Mesenchymal stem cell (in vitro differentiated cells and primary cell): ENCODE measurements at regions not wholly inside any gene's neighbourhood (a gene's known extent, or its start where the extent isn't known, plus 50 kb on each side); places are given as distances from the start of the nearest gene placed in this dataset.

Source experiments
- DNase-seq: peaks from one replicate; pipeline ENCODE4 v3.0.0-alpha.2; 2013
- H2AFZ ChIP-seq: one replicate; pipeline ENCODE4 v1.6.1; 2013; ENCODE audit warnings: low read depth, mild to moderate bottlenecking, control low read depth, inconsistent platforms, low read length, moderate library complexity
- H2AK5ac ChIP-seq: 2 replicates; pipeline ENCODE4 v1.6.1; 2013; ENCODE audit warnings: low read length, moderate library complexity, mild to moderate bottlenecking, inconsistent platforms; ENCODE audit not compliant: severe bottlenecking
- H2BK120ac ChIP-seq: one replicate; pipeline ENCODE4 v1.6.1; 2013; ENCODE audit warnings: low read depth, mild to moderate bottlenecking, inconsistent platforms, low read length, moderate library complexity
- H2BK12ac ChIP-seq, 2 experiments: one replicate each; pipeline ENCODE4 v1.6.1; 2013; ENCODE audit warnings: inconsistent platforms in 2 of 2, low read length in 2 of 2, mild to moderate bottlenecking in 2 of 2, moderate library complexity in 2 of 2, control low read depth in 1 of 2
- H2BK15ac ChIP-seq: one replicate; pipeline ENCODE4 v1.6.1; 2013; ENCODE audit warnings: mild to moderate bottlenecking, low read depth, inconsistent platforms; ENCODE audit not compliant: poor library complexity, severe bottlenecking
- H2BK5ac ChIP-seq: 2 replicates; pipeline ENCODE4 v1.6.1; 2013; ENCODE audit warnings: low read depth, mild to moderate bottlenecking, low read length, control low read depth, inconsistent platforms; ENCODE audit not compliant: poor library complexity, severe bottlenecking
- H3K14ac ChIP-seq, 2 experiments: one replicate each; pipeline ENCODE4 v1.6.1; 2013; ENCODE audit warnings: inconsistent platforms in 2 of 2, low read length in 2 of 2, control low read depth in 1 of 2, mild to moderate bottlenecking in 1 of 2, moderate library complexity in 1 of 2
- H3K18ac ChIP-seq, 2 experiments: one replicate each; pipeline ENCODE4 v1.6.1; 2013; ENCODE audit warnings: inconsistent platforms in 2 of 2, low read length in 2 of 2, control low read depth in 1 of 2, low read depth in 1 of 2, mild to moderate bottlenecking in 1 of 2
- H3K23ac ChIP-seq, 2 experiments: one replicate each; pipeline ENCODE4 v1.6.1; 2013; ENCODE audit warnings: inconsistent platforms in 2 of 2, low read length in 2 of 2, mild to moderate bottlenecking in 2 of 2, moderate library complexity in 2 of 2, control low read depth in 1 of 2
- H3K27ac ChIP-seq: 2 replicates; pipeline ENCODE4 v1.5.1; 2013; ENCODE audit warnings: mild to moderate bottlenecking, moderate library complexity, low read length, control low read depth, inconsistent platforms; ENCODE audit not compliant: poor library complexity, severe bottlenecking
- H3K27me3 ChIP-seq, 2 experiments: 2 replicates each; pipeline versions ENCODE4 v1.6.1 to v1.7.0; 2013; ENCODE audit warnings: low read length in 2 of 2, mild to moderate bottlenecking in 2 of 2, moderate library complexity in 2 of 2, control low read depth in 1 of 2, inconsistent platforms in 1 of 2; ENCODE audit not compliant: control insufficient read depth in 1 of 2, insufficient read depth in 1 of 2
- H3K36me3 ChIP-seq, 2 experiments: 2 replicates each; pipeline versions ENCODE4 v1.6.1 to v1.7.0; 2013; ENCODE audit warnings: low read length in 2 of 2, control low read depth in 1 of 2, inconsistent platforms in 1 of 2, low read depth in 1 of 2, mild to moderate bottlenecking in 1 of 2; ENCODE audit not compliant: insufficient read depth in 2 of 2, control insufficient read depth in 1 of 2
- H3K4ac ChIP-seq, 2 experiments: one replicate each; pipeline ENCODE4 v1.6.1; 2013; ENCODE audit warnings: inconsistent platforms in 2 of 2, low read length in 2 of 2, mild to moderate bottlenecking in 2 of 2, moderate library complexity in 2 of 2, control low read depth in 1 of 2, low read depth in 1 of 2
- H3K4me1 ChIP-seq: 2 replicates; pipeline ENCODE4 v1.6.1; 2013; ENCODE audit warnings: low read depth, low read length, control low read depth; ENCODE audit not compliant: control insufficient read depth, insufficient read depth
- H3K4me2 ChIP-seq: 2 replicates; pipeline ENCODE4 v1.6.1; 2013; ENCODE audit warnings: low read length, mild to moderate bottlenecking, inconsistent platforms; ENCODE audit not compliant: poor library complexity, severe bottlenecking
- H3K4me3 ChIP-seq, 2 experiments: 2 replicates each; pipeline versions ENCODE4 v1.5.1 to v1.7.0; 2013; ENCODE audit warnings: low read length in 2 of 2, mild to moderate bottlenecking in 2 of 2, control low read depth in 1 of 2, low read depth in 1 of 2; ENCODE audit not compliant: insufficient read depth in 1 of 2
- H3K79me1 ChIP-seq: replicated peaks from 2 replicates; pipeline ENCODE4 v1.6.1; 2013; ENCODE audit warnings: mild to moderate bottlenecking, control low read depth, low read length, inconsistent platforms; ENCODE audit not compliant: poor library complexity, severe bottlenecking
- H3K9ac ChIP-seq: 2 replicates; pipeline ENCODE4 v1.7.0; 2013; ENCODE audit warnings: mild to moderate bottlenecking, low read length, moderate library complexity
- H3K9me3 ChIP-seq: 2 replicates; pipeline ENCODE4 v1.7.0; 2013; ENCODE audit warnings: mild to moderate bottlenecking, low read length; ENCODE audit not compliant: control insufficient read depth
- H4K8ac ChIP-seq: one replicate; pipeline ENCODE4 v1.6.1; 2013; ENCODE audit warnings: inconsistent platforms, mild to moderate bottlenecking, low read length, moderate library complexity
- H4K91ac ChIP-seq: one replicate; pipeline ENCODE4 v1.6.1; 2013; ENCODE audit warnings: mild to moderate bottlenecking, low read length, inconsistent platforms
- WGBS: methylation state at CpG from one replicate; pipeline ENCODE4 v1.1.7; 2013; ENCODE audit warnings: mixed read lengths; 5-methylcytosine and 5-hydroxymethylcytosine counted together

DNA sequence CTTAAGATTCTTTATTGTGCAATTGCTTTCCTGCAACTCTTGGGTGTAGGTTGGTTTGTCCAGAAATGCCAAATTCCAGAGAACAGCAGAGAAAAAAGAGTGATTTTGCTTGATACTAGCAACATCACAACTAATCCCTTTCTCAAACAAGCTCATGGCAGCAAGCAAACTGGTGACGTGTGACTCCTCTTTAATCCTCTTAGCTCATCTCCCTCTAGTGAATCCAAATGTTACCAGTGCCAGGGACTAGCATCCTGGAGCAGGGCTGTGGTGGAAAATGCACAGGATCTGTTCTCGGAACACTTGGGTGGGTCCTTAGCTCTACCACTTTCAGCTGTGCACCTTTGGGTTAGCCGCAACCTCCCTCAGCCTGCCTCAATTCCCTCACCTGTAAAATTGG, 204.0 kb upstream of the CCL2 start:
- Histone ChIP-seq H3K36me3 (no peaks in the 10 kb centered on the region), H2BK15ac (no peak overlapping the region), H3K14ac (no peak overlapping the region), H2BK5ac (no peak overlapping the region), H3K9ac (no peak overlapping the region), H4K91ac (no peak overlapping the region), H3K79me1 (no peaks in the 10 kb centered on the region), H2AFZ (no peak overlapping the region), H3K27me3 (no peaks in the 10 kb centered on the region), H3K9me3 (no peaks in the 10 kb centered on the region), H3K4ac (no peak overlapping the region), H3K23ac (no peak overlapping the region), H3K27ac (no peak overlapping the region), H4K8ac (no peak overlapping the region), H3K4me2 (no peak overlapping the region), H3K4me1 (no peaks in the 10 kb centered on the region), H2BK120ac (no peak overlapping the region), H2AK5ac (no peak overlapping the region), H3K4me3 (no peak overlapping the region), H2BK12ac (no peak overlapping the region), H3K18ac (no peak overlapping the region)
- 62% methylated on average over 2 of the region's 3 CpGs for WGBS
- DNase-seq, result no peak

DNA sequence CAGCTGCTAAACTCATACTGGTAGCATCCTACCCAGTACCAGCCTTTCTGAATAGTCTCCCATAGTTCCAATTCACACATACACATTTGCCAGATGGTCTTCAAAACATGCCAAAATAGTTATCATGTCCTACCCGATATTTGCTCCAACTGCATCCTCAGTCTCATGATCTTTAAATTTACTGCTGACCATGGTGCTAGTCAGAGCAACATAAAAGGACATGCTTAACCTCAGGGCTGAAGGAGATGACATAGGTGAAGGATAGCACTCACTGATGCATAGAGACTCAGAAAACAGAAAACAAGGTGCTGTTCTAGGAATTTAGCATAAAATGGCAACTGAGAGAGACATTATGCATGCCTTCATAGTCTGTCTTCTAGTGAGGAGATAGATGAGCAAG, 200.6 kb upstream of the CCL2 start:
- H3K79me1 ChIP-seq, result no peaks in the 10 kb centered on the region
- H4K8ac ChIP-seq, result no peak overlapping the region
- 92% methylated on average over 1 of the region's 1 CpG for WGBS
- H3K23ac ChIP-seq, result no peak overlapping the region
- H4K91ac ChIP-seq, result no peak overlapping the region
- no peak overlapping the region for H3K14ac ChIP-seq
- H3K4me2 ChIP-seq, result no peak overlapping the region
- no peak overlapping the region for H3K18ac ChIP-seq
- no peak overlapping the region for H3K4ac ChIP-seq
- no peak for DNase-seq
- peaks cover 3% of the 10 kb centered on the region for H3K9me3 ChIP-seq
- H2BK12ac ChIP-seq, result no peak overlapping the region
- H3K9ac ChIP-seq, result no peak overlapping the region
- H2AK5ac ChIP-seq, result no peak overlapping the region
- H3K36me3 ChIP-seq, result no peaks in the 10 kb centered on the region
- H2BK15ac ChIP-seq, result no peak overlapping the region
- no peak overlapping the region for H2BK5ac ChIP-seq
- no peak overlapping the region for H2BK120ac ChIP-seq
- H3K4me1 ChIP-seq, result no peaks in the 10 kb centered on the region
- H3K27me3 ChIP-seq, result no peaks in the 10 kb centered on the region
- no peak overlapping the region for H2AFZ ChIP-seq
- H3K27ac ChIP-seq, result no peak overlapping the region
- no peak overlapping the region for H3K4me3 ChIP-seq

DNA sequence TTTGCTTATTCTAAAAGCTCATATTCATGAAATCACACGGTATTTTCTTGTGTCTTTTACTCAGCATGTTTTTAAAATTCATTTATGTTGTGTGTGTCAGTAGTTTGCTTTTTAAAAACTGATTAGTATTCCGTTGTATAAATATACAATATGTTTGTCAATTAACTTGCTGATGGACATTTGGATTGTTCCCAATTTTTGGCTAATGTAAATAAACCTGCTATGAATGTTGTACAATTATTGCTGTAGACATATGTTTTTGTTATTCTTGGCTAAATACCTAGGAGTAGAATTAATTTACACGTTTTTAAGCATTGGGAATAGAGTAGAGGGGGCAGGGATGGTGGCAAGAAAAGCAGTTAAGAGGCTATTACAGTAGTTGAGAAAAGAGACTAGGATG, 199.5 kb upstream of the CCL2 start:
- H4K8ac ChIP-seq, result no peak overlapping the region
- H3K4me2 ChIP-seq, result no peak overlapping the region
- no peak overlapping the region for H2AFZ ChIP-seq
- H2AK5ac ChIP-seq, result no peak overlapping the region
- no peak overlapping the region for H3K4ac ChIP-seq
- no peaks in the 10 kb centered on the region for H3K79me1 ChIP-seq
- no peak overlapping the region for H2BK5ac ChIP-seq
- H4K91ac ChIP-seq, result no peak overlapping the region
- H3K4me1 ChIP-seq, result no peaks in the 10 kb centered on the region
- H2BK15ac ChIP-seq, result no peak overlapping the region
- H3K27me3 ChIP-seq, result no peaks in the 10 kb centered on the region
- WGBS, result 37% methylated on average over 1 of the region's 3 CpGs
- H3K27ac ChIP-seq, result no peak overlapping the region
- no peak overlapping the region for H3K4me3 ChIP-seq
- no peak overlapping the region for H2BK12ac ChIP-seq
- no peak overlapping the region for H3K14ac ChIP-seq
- H2BK120ac ChIP-seq, result no peak overlapping the region
- no peaks in the 10 kb centered on the region for H3K36me3 ChIP-seq
- no peak overlapping the region for H3K23ac ChIP-seq
- no peak for DNase-seq
- H3K9ac ChIP-seq, result no peak overlapping the region
- no peak overlapping the region for H3K18ac ChIP-seq
- H3K9me3 ChIP-seq, result peaks cover 3% of the 10 kb centered on the region

DNA sequence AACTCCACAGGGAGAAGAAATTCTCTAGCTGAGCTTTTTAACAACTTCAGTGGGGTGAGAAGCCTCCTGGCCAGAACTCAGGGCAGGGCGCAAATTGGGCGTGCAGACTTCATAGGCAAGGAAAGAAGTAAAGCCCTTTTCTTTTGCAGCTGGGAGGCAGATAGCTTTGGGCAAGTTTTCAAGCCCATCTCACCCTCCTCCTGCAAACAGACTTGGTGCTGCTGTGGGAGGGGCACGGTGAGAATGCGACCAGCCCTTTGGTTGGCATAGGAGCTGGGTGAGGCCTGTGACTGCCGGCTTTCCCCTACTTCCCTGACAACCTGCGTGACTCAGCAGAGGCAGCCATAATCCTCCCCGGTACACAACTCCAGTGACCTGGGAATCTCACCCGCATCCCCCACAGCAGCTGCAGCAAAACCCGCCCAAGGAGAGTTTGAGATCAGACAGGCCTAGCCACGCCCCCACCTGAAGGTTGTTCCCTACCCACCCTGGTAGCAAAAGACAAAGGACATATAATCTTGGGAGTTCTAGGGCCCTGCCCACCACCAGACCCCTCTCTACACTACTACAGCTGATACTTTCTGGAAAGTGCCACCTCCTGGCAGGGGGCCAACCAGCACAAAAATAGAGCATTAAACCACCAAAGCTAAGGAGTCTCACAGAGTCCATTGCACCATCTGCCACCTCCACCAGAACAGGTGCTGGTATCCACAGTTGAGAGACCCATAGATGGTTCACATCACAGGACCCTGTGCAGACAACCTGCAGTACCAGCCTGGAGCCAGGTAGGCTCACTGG, 195.5 kb upstream of the CCL2 start:
- Histone ChIP-seq H3K4me3 (no peak overlapping the region), H3K18ac (no peak overlapping the region), H3K4me1 (no peaks in the 10 kb centered on the region), H4K8ac (no peak overlapping the region), H2BK5ac (no peak overlapping the region), H4K91ac (no peak overlapping the region), H3K9ac (no peak overlapping the region), H2BK15ac (no peak overlapping the region), H3K27me3 (no peaks in the 10 kb centered on the region), H3K4me2 (no peak overlapping the region), H3K36me3 (no peaks in the 10 kb centered on the region), H3K79me1 (no peaks in the 10 kb centered on the region), H2AK5ac (no peak overlapping the region), H2BK120ac (no peak overlapping the region), H2BK12ac (no peak overlapping the region), H3K14ac (no peak overlapping the region), H2AFZ (no peak overlapping the region), H3K9me3 (peaks cover 3% of the 10 kb centered on the region), H3K4ac (no peak overlapping the region), H3K27ac (no peak overlapping the region), H3K23ac (no peak overlapping the region)
- WGBS, result 80% methylated on average over 10 of the region's 10 CpGs
- DNase-seq, result no peak
